HEK293 (cell line): ENCODE measurements at regions not wholly inside any gene's neighbourhood (a gene's known extent, or its start where the extent isn't known, plus 50 kb on each side); places are given as distances from the start of the nearest gene placed in this dataset.

Experiments used
- CTCF ChIP-seq: fragments of 450-650 bp; formaldehyde crosslinking; IDR thresholded peaks from 2 replicates; pipeline ENCODE4 v1.5.1; 2016; ENCODE audit warnings: missing biosample characterization, missing genetic modification characterization
- RBAK ChIP-seq: fragments of 450-650 bp; formaldehyde crosslinking; IDR thresholded peaks from 2 replicates; pipeline ENCODE4 v1.5.1; 2016; ENCODE audit warnings: missing biosample characterization, missing genetic modification characterization
- TCF7L2 ChIP-seq: IDR thresholded peaks from 2 replicates; pipeline ENCODE4 v1.6.1; 2011; ENCODE audit warnings: low read depth, mild to moderate bottlenecking, inconsistent platforms, low read length, moderate library complexity, borderline replicate concordance
- ZNF677 ChIP-seq: fragments of 450-650 bp; IDR thresholded peaks from 2 replicates; pipeline ENCODE4 v1.5.0; 2018; ENCODE audit warnings: missing biosample characterization, mild to moderate bottlenecking, missing genetic modification characterization, moderate library complexity

GRCh38 chr18:34957864-34958259 lies 83.4 kb upstream of the MAPRE2 start:
- TF ChIP-seq RBAK (tag by site-specific recombination) (no peak), TCF7L2 (no peak), CTCF (no peak), ZNF677 (tag by site-specific recombination) (no peak)
